ENCODE measurements at regions not wholly inside any gene's neighbourhood (a gene's known extent, or its start where the extent isn't known, plus 50 kb on each side); places are given as distances from the start of the nearest gene placed in this dataset.

DNA sequence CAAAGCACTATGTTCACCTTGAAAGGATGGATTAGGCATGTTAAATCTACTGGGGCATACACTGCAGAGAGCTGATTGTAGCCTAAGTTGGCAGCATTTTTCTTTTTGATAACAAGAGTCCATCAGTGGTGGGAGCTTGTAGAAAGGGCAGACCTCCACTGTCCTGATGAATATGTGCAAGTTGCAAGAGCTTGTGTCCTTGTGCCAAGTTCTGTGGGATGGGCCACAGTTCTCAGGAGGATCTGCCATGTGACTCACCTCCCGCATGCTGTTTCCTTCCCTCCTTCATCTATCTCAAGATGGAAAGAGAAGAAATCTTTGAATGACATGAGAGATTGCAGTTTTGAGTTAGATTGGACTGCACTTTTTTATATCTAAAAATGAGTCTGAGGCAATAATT lies 58.3 kb upstream of the GGTLC1 start:
- H3K9me3 Mint-ChIP-seq: no peaks in the 10 kb centered on the region
- peaks cover 5% of the 10 kb centered on the region for H3K36me3 Mint-ChIP-seq
- peak overlapping the region; percentile 64 for H3K27ac Mint-ChIP-seq
- intact Hi-C loops (cut with micrococcal nuclease): no loop called here
- no peaks in the 10 kb centered on the region for H3K27me3 Mint-ChIP-seq
- peak; percentile 19 for DNase-seq
- ChIA-PET POLR2A (interaction anchor here (0.6 kb wide), 1 partner anchor 31 kb away, joined by 5 read pairs; no protein-coding TSS in a partner anchor), CTCF (no interaction called here)
- H3K4me1 Mint-ChIP-seq (ENCODE audit: low read depth): peaks cover 52% of the 10 kb centered on the region
- no peak overlapping the region for H3K4me3 Mint-ChIP-seq

DNA sequence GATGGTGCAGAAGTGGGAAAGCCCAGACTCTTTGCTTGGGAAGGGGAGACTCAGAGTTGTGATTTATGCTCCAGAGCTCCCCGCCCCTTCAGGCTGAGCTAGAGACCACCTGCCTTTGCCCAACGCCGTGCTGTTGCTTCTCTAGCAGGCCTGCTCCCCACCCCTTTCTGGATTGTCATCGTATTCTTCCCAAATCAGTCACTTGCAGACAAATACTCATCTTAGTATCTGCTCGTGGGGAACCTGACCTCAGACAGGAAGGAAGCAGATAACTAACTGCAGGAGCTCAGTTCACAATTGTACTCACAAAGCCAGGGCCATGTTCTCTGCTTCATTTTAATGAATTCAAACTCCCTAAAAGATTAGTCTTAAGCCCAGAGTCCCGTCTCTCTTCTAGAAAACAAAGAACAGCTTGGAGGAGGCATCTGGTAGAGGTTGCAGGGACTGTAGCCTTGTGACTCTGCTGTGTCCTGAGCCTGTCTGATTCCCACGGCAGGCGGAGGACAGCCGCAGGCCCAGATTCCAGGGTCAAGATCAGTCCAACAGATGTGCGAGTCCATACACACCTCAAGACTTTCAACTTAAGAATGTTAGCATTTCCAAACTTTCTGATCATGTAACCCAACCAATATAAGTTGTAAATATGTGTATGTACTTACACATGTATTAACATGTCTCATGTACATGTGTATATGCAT lies 57.2 kb upstream of the GGTLC1 start:
- Mint-ChIP-seq H3K27me3 (no peaks in the 10 kb centered on the region), H3K27ac (no peak overlapping the region)

DNA sequence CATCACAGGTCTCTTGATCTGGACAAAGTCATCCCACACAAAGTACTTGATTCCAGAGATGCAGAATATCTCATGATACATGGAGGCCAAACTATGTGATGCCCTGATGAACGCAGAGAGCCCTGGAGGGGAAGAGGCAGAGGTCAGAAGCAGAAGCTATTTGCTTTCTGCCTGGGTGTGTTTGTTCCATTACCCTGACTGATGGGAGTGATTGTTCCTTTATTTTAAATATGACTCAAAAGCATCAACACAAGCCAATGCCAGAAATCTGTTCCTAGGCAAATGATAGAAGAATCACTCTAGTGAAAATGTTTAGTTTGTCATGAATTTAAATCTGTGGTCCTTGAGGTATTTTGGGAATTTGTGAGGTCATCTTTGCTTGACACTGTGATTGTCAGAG lies 54.7 kb upstream of the GGTLC1 start:
- CTCF ChIA-PET: no interaction called here
- no peaks in the 10 kb centered on the region for H3K9me3 Mint-ChIP-seq
- intact Hi-C loops (cut with micrococcal nuclease): no loop called here

More for the DNA sequence above, 57.2 kb upstream of the GGTLC1 start:
- H3K4me3 Mint-ChIP-seq: no peak overlapping the region
- POLR2A ChIA-PET: interaction anchor here (1.1 to 1.4 kb wide), 2 partner anchors 18 to 54 kb away, joined by 3 to 10 read pairs; no protein-coding TSS in a partner anchor
- H3K36me3 Mint-ChIP-seq: peaks cover 5% of the 10 kb centered on the region
- peaks cover 43% of the 10 kb centered on the region for H3K4me1 Mint-ChIP-seq (ENCODE audit: low read depth)
- peak; percentile 62 for DNase-seq
- intact Hi-C loops (cut with micrococcal nuclease): loop anchor here (1.0 to 2.0 kb wide), 4 partner anchors 12 to 55 kb away; no protein-coding TSS in a partner anchor
- CTCF ChIA-PET: interaction anchor here (1.0 to 1.1 kb wide), 2 partner anchors 18 to 64 kb away, joined by 3 read pairs; no protein-coding TSS in a partner anchor
- no peaks in the 10 kb centered on the region for H3K9me3 Mint-ChIP-seq

DNA sequence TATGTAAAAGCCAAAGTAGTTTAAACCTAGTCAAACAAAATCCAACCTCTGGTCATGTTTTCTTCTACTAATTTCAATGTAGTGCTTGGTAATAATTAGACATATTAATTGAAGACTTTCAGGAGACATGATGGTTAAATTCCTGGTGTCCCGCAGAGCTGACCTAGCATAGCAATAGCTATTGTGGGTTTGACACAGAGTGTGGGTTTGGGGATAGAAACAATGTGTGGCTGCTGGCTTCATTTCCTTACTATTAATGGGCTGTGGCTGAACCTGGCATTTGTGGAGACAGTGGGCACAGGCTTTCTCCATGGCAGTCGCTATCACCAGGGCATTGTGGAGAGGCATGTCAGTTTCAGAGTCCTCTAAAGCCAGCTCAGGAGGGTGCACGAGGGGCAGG lies 54.1 kb upstream of the GGTLC1 start:
- Mint-ChIP-seq H3K27ac (no peak overlapping the region), H3K4me1 (ENCODE audit: low read depth) (peaks cover 29% of the 10 kb centered on the region), H3K9me3 (no peaks in the 10 kb centered on the region), H3K4me3 (no peak overlapping the region), H3K36me3 (no peaks in the 10 kb centered on the region), H3K27me3 (no peaks in the 10 kb centered on the region)
- DNase-seq: no peak
- CTCF ChIA-PET: no interaction called here
- POLR2A ChIA-PET: interaction anchor here (1.0 kb wide), 1 partner anchor 9 kb away, joined by 4 read pairs; no protein-coding TSS in a partner anchor
- intact Hi-C loops (cut with micrococcal nuclease): no loop called here

More for the DNA sequence above, 54.7 kb upstream of the GGTLC1 start:
- H3K27me3 Mint-ChIP-seq: no peaks in the 10 kb centered on the region
- POLR2A ChIA-PET: interaction anchor here (1.0 kb wide), 1 partner anchor 10 kb away, joined by 4 read pairs; no protein-coding TSS in a partner anchor
- peaks cover 28% of the 10 kb centered on the region for H3K4me1 Mint-ChIP-seq (ENCODE audit: low read depth)
- DNase-seq: no peak
- no peak overlapping the region for H3K4me3 Mint-ChIP-seq
- H3K36me3 Mint-ChIP-seq: no peaks in the 10 kb centered on the region
- H3K27ac Mint-ChIP-seq: no peak overlapping the region

DNA sequence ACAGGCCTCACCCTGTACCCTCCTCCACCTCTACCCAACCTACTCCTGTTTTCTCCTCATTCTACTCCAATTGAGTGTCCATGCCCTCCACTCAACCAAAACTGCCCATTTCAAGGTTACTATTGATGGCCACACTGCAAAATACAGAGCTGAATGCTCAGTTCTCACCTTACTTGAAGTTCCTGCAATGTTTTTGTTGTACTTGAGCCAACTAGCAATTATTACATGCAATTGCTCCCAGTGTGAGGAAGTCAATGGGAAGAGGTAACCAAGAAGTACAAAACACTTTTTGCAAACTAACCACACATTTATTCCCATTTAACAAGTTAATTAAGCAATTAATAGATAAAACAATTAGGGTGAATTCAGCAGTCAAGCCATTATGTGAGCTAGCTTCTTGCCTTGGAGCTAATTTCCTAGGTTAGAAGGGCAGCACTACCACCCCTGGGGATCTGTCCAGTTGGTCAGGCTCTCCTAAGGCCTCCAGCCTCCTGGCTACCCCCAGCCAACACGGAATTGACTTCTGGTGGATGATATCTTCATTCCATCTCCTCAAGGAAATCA lies 52.4 kb upstream of the GGTLC1 start:
- ChIA-PET POLR2A (interaction anchor here (0.6 kb wide), 1 partner anchor 34 kb away, joined by 4 read pairs; no protein-coding TSS in a partner anchor), CTCF (no interaction called here)
- no peaks in the 10 kb centered on the region for H3K9me3 Mint-ChIP-seq
- no peak overlapping the region for H3K27ac Mint-ChIP-seq
- no peak for DNase-seq
- H3K27me3 Mint-ChIP-seq: no peaks in the 10 kb centered on the region
- intact Hi-C loops (cut with micrococcal nuclease): no loop called here
- H3K36me3 Mint-ChIP-seq: no peaks in the 10 kb centered on the region
- no peak overlapping the region for H3K4me3 Mint-ChIP-seq
- H3K4me1 Mint-ChIP-seq (ENCODE audit: low read depth): peaks cover 20% of the 10 kb centered on the region

DNA sequence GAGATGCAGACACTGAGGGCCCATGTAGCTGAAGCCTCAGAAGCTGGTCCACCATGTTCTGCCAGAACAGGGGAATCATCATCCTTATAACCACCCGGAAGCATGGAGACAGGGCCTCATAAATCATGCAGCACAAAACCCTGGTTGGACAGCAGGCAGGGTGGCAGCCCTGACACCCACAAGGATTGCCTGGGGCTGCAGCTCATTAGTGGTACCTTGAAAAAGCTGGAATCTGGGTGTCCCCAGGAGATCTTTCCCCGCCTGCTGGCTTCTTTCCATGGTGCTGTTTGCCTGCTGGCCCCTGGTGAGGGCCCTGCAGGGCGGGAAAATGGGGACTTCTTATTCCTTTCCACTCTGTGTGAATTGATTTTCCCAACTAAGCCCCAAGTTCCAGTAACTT lies 50.6 kb upstream of the GGTLC1 start:
- Mint-ChIP-seq H3K36me3 (no peaks in the 10 kb centered on the region), H3K27me3 (no peaks in the 10 kb centered on the region), H3K4me3 (no peak overlapping the region), H3K9me3 (no peaks in the 10 kb centered on the region), H3K4me1 (ENCODE audit: low read depth) (peaks cover 6% of the 10 kb centered on the region), H3K27ac (no peak overlapping the region)
- CTCF ChIA-PET: interaction anchor here (1.1 kb wide), 1 partner anchor 42 kb away, joined by 3 read pairs; no protein-coding TSS in a partner anchor
- intact Hi-C loops (cut with micrococcal nuclease): no loop called here
- DNase-seq: no peak
- POLR2A ChIA-PET: no interaction called here

Data from activated CD4-positive, alpha-beta memory T cell treated with anti-CD3 and anti-CD28 coated beads for 36 hours (primary cell).